DOHH2 (cell line): ENCODE measurements at regions not wholly inside any gene's neighbourhood (a gene's known extent, or its start where the extent isn't known, plus 50 kb on each side); places are given as distances from the start of the nearest gene placed in this dataset.

Experiments
- CTCF ChIP-seq: fragments of 200-600 bp; sonication (generic); IDR thresholded peaks from one replicate; pipeline ENCODE4 v1.5.1; 2014; ENCODE audit warnings: antibody characterized with exemption, mild to moderate bottlenecking, low read depth, low read length; ENCODE audit not compliant: poor library complexity, severe bottlenecking
- EZH2phosphoT487 ChIP-seq: fragments of 200-600 bp; sonication (generic); IDR thresholded peaks from 2 replicates; pipeline ENCODE4 v1.6.1; 2017; ENCODE audit warnings: borderline replicate concordance, mild to moderate bottlenecking, antibody characterized with exemption, low read length, moderate library complexity, mixed read lengths

GRCh38 chr22:34609646-34610045 is 456.3 kb upstream of the ISX start:
- TF ChIP-seq CTCF (no peak), EZH2phosphoT487 (no peak)
